ENCODE measurements at regions not wholly inside any gene's neighbourhood (a gene's known extent, or its start where the extent isn't known, plus 50 kb on each side); places are given as distances from the start of the nearest gene placed in this dataset.

DNA sequence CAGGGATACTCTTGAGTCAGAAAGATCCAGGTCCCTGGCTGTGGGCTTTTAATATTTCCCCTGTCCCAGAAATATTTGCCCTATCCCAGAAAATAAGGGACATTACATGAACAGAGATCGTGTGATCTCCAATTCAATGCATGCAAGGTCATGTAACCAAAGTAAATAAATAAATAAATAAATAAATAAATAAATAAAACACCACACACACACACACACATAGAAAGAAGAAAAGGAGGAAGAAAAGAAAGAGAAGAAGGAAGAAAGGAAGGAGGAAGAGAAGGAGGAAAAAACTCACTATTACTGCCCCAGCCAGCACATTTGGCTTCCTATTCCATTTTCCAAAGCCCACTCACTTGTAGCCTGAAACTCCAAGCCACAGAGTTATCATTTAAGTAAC is 117.9 kb upstream of the CFAP20DC start:
- no peak overlapping the region for H3K27ac Mint-ChIP-seq
- H3K4me1 Mint-ChIP-seq, result no peaks in the 10 kb centered on the region
- TF ChIP-seq, protein P1, sequence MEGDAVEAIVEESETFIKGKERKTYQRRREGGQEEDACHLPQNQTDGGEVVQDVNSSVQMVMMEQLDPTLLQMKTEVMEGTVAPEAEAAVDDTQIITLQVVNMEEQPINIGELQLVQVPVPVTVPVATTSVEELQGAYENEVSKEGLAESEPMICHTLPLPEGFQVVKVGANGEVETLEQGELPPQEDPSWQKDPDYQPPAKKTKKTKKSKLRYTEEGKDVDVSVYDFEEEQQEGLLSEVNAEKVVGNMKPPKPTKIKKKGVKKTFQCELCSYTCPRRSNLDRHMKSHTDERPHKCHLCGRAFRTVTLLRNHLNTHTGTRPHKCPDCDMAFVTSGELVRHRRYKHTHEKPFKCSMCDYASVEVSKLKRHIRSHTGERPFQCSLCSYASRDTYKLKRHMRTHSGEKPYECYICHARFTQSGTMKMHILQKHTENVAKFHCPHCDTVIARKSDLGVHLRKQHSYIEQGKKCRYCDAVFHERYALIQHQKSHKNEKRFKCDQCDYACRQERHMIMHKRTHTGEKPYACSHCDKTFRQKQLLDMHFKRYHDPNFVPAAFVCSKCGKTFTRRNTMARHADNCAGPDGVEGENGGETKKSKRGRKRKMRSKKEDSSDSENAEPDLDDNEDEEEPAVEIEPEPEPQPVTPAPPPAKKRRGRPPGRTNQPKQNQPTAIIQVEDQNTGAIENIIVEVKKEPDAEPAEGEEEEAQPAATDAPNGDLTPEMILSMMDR (IDR thresholded peaks at IDR 0.05; ENCODE audit: unreplicated experiment in 3 of 3), result no peak
- no peaks in the 10 kb centered on the region for H3K36me3 Mint-ChIP-seq (ENCODE audit: low read depth)
- H3K27me3 Mint-ChIP-seq (ENCODE audit: low read depth), result no peaks in the 10 kb centered on the region
- H3K9me3 Mint-ChIP-seq, result peaks cover 14% of the 10 kb centered on the region
- no peak overlapping the region for H3K4me3 Mint-ChIP-seq

DNA sequence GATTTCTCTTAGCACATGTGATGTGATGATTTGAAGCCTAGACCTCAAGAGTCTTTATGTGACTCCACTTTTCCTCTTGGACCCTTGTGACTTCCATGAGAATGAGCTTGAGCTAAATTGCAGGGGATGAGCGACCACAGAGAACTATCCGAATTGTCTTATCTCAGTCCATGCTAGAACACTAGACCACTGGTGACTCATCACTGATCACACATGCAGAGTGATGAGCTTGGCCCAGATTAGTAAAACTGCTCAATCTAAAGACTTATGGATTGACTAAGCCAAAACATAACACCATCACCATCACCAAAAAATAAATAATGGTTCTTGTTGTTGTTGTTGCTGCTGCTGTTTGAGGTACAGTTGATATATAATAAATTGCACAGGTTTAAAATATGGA is 114.1 kb upstream of the CFAP20DC start:
- Mint-ChIP-seq H3K9me3 (peaks cover 5% of the 10 kb centered on the region), H3K4me3 (no peak overlapping the region), H3K27ac (no peak overlapping the region), H3K27me3 (ENCODE audit: low read depth) (no peaks in the 10 kb centered on the region), H3K4me1 (peaks cover 5% of the 10 kb centered on the region), H3K36me3 (ENCODE audit: low read depth) (no peaks in the 10 kb centered on the region)
- TF ChIP-seq, protein P1 (IDR thresholded peaks at IDR 0.05; ENCODE audit: unreplicated experiment in 3 of 3), result no peak

DNA sequence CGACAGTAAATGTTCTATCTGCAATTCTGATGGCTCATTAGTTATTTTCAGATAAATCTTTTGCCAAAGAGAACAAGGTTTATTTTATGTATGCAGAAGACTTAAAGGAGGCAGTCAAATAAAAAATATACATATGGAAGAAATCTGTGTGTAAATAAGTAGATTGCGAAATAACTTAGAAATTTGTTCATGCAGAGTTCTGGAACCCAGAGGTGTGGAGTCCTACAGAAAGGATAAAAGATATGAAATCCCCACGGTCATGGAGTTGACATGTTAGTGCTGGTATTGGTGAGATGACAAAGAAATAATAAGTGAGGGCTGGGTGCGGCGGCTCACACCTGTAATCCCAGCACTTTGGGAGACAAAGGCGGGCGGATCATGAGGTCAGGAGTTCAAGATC is 111.2 kb upstream of the CFAP20DC start:
- H3K27me3 Mint-ChIP-seq (ENCODE audit: low read depth), result no peaks in the 10 kb centered on the region
- H3K4me3 Mint-ChIP-seq, result no peak overlapping the region

DNA sequence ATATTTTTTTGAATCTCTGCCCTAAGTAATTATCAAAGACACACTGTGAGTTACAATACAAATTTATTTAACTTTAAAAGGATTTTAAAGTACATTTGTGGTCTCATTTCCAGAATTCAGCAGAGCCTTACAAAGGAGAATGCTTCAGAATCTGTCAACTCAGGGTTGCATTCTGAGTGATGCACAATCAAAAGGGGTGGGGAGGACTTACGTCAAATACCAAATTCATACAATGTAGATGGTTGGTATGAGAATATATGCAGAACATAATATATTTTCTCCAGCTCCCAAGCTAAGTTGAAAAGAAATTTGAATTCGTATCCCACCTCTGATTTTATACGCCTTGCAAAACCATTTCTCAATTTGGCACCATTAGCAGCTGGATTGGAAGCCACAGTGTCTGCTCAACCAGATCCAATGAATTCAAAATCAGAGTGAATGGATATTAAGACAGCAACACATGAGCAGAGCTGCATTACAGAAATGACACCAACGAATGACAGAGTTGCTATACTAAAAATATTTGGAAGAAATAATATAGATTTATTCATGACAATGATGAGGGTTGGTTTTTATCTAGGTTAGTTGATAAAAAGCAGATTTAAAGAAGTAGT is 110.4 kb upstream of the CFAP20DC start:
- H3K27ac Mint-ChIP-seq, result peak overlapping the region in 1 of 3 experiments; percentile 45
- TF ChIP-seq, protein P1 (IDR thresholded peaks at IDR 0.05; ENCODE audit: unreplicated experiment in 3 of 3), result no peak
- H3K27me3 Mint-ChIP-seq (ENCODE audit: low read depth), result no peaks in the 10 kb centered on the region
- H3K4me1 Mint-ChIP-seq, result peaks cover 5% of the 10 kb centered on the region
- no peak overlapping the region for H3K4me3 Mint-ChIP-seq
- no peaks in the 10 kb centered on the region for H3K9me3 Mint-ChIP-seq
- no peaks in the 10 kb centered on the region for H3K36me3 Mint-ChIP-seq (ENCODE audit: low read depth)

More for the DNA sequence above, 111.2 kb upstream of the CFAP20DC start:
- Mint-ChIP-seq H3K36me3 (ENCODE audit: low read depth) (no peaks in the 10 kb centered on the region), H3K9me3 (no peaks in the 10 kb centered on the region), H3K27ac (no peak overlapping the region), H3K4me1 (peaks cover 5% of the 10 kb centered on the region)
- TF ChIP-seq, protein P1 (IDR thresholded peaks at IDR 0.05; ENCODE audit: unreplicated experiment in 3 of 3), result no peak

DNA sequence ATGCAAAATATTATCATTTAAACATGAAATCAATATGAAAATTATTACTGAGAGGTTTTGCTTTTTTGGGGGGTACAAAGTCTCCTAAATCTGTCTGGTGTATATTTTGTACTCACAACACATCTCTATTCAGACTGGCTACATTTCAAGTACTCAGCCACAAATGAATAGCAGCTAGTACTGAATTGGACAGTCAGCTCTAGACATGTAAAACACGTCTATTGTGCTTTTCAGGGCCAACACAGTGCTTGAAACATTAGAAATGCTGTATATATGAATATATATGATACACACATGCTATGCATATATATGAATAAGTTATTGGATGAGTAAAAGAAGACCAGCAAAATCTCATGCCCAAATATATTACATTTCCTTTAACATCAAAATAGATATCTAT is 103.8 kb upstream of the CFAP20DC start:
- Mint-ChIP-seq H3K4me1 (no peaks in the 10 kb centered on the region), H3K4me3 (no peak overlapping the region), H3K27me3 (ENCODE audit: low read depth) (no peaks in the 10 kb centered on the region), H3K27ac (no peak overlapping the region), H3K9me3 (peaks cover 26% of the 10 kb centered on the region), H3K36me3 (ENCODE audit: low read depth) (peaks cover 7% of the 10 kb centered on the region)
- TF ChIP-seq, protein P1 (IDR thresholded peaks at IDR 0.05; ENCODE audit: unreplicated experiment in 3 of 3), result no peak

DNA sequence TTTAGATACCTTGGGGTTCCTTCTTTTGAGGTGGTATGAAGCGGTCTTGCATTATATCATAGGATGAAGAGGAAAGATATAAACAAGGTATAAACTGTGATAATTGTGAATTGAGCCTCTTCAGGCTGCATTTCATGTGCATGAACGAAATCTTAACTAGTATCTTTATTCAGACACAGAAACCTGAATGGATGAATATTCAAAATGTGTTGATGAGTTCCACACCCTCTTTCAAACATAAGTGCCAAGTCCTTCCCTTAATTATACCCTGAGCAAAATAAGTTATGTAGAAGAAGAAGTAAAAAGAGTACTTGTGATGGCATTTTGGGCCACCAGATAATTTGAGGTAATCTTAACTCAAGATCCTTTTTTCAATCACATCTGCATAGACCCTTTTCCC is 103.1 kb upstream of the CFAP20DC start:
- Mint-ChIP-seq H3K4me3 (no peak overlapping the region), H3K4me1 (no peaks in the 10 kb centered on the region), H3K36me3 (ENCODE audit: low read depth) (peaks cover 7% of the 10 kb centered on the region), H3K9me3 (peaks cover 31% of the 10 kb centered on the region), H3K27me3 (ENCODE audit: low read depth) (no peaks in the 10 kb centered on the region), H3K27ac (no peak overlapping the region)
- TF ChIP-seq, protein P1 (IDR thresholded peaks at IDR 0.05; ENCODE audit: unreplicated experiment in 3 of 3), result no peak

All from nephron (organoid).